GM21360 (cell line): ENCODE measurements at regions not wholly inside any gene's neighbourhood (a gene's known extent, or its start where the extent isn't known, plus 50 kb on each side); places are given as distances from the start of the nearest gene placed in this dataset.

Experiments used
- ATAC-seq: cut with Tn5 transposase; IDR thresholded peaks from one replicate; pipeline ENCODE4 v1.9.1; 2021; ENCODE audit warnings: mild to moderate bottlenecking, moderate library complexity; ENCODE audit not compliant: unreplicated experiment

DNA sequence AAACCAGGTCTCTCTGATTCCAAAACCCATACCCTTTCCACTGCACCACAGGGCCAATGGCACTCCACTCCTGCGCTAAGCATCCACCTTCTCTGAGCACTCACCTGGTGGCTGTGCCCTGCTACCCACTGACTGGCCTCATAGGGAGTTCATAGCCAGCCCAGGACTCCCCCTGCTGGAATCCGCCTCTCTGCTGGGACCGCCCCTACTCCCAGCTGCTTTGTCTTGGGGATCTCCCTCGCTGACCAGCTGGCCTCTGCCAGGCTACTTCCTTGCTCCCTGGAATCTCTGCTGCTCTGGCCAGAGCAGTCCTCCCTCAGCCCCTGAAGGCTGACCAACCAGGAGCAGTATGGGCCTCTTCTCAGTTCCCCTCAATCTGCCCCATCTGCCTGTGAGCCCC lies 129.7 kb downstream of the FAXC start:
- peak; percentile 76 for ATAC-seq

DNA sequence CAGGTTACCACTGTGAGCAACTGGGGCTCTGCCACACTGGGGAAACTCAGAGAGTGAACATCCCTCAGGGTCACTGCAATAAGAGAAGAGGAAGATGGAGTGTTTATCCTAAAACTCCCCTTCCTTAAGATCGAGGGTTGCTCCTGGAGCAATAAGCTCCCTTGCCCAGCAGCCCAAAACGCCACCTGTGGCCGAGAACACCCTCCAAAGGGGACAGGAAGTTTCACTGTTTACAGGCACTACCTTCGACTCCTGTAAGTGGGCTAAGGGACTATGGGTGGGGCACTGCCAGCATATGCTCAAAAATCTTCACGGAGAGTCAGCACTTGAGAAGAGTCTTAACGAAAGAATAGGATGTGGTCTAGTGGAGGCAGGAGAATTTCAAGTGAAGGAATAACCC lies 132.5 kb downstream of the FAXC start:
- no peak for ATAC-seq

DNA sequence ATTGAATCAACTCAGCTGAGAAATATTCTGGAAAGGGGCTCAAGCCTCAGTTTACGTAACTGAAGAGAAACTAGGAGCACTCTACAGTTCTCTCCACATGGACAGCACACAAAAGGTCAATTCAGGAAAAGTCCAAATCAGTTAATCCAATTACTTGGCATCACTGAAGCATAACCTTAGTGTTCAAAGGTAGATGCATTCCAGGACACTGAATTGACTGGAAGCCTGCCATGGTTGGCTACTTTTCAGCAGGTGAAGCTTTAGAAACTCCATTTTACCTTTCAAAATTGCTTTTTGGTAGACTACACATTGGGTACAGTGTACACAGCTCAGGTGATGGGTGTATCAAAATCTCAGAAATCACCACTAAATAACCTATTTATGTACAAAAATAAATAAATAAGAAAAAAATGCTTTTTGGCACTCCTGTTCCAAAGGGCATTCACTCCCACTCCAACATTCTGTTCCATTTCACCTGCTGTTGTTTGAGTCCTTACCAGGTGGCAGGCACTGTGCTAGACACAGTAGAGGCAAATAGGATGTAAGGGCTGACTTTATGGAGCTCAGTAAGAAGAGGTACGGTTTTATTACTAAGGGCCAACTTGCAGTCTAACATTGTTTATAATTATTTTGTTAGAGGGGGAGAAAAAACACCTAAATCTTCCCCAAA lies 153.4 kb downstream of the FAXC start:
- ATAC-seq = no peak

DNA sequence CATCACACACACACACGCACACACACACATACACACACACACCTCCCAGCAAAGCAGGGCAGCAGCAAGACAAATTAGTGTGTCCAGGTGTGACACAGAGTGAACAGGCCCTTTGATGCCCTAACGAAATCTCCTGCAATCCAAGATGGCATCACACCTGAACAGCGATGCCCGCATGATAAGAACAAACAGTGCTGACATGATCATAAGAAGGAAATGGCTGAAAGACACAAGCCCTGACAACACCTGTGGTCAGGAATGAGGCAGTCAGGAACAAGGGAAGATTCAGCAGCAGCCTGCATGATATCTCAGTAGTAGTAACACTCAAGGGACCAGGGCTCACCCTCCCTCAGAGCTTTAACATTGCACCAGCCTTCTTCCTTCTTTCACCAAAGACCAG lies 156.9 kb downstream of the FAXC start:
- no peak for ATAC-seq

GRCh38 chr6:99189823-99190721 lies 159.4 kb downstream of the FAXC start:
- ATAC-seq = peak; percentile 98

DNA sequence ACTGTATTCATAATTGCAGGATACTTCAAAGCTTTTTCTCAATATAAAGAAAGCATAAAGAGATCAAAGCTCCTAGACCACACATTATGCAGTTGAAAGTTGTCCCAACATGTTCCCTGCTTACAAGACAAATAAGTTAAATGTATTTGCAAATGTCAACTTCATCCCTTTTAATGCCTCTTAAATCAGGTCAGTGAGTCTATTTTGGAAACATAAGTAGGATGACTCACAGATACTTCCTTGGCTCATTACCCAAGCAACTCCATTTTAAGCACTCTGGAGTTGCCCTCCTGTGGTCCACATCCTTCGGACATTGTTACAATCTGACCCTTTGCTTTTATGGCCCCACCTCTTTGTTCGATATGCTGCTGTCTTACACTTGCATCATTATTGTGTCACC lies 162.0 kb downstream of the FAXC start:
- ATAC-seq = no peak

GRCh38 chr6:99186417-99186816 lies 163.1 kb downstream of the FAXC start:
- no peak for ATAC-seq

DNA sequence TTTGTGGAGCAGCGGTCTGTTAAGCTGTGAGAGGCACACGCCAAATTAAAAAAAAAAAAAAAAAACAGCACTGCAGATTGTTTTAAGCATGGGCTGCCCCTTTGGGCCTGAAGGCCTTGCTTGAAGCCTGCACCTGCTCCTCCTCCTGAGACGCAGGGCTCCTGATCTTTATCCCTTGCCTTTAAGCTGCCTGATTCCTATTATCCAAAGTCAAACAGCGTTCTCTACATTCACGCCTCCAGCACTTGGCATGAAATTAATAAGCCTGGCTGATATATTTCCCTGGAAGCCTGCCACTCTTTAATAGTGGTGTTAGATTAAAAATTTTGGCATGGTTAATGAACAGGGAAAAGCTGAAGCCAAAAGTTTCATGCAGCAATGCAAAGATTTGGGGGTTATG lies 163.9 kb downstream of the FAXC start:
- no peak for ATAC-seq

GRCh38 chr6:99184696-99185095 lies 164.8 kb downstream of the FAXC start:
- ATAC-seq = no peak

GRCh38 chr6:99183066-99183465 lies 166.4 kb downstream of the FAXC start:
- ATAC-seq = no peak

DNA sequence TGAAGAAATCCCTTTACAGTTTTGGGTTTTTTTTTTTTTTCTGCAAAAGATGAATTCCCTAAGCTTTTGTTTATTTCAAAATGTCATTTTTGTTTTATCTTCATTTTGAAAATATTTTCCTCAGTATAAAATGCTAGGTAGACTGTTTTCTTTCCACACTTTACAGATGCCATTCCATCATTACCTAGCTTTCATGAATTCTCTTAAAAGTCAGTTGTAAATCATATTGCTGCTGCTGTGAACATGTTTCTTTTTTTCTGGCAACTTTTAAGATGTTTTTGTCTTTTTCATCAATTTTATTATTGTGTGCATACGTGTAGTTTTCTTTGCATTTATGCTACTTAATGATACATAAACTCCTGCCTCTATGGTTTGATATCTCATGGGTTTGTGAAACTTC lies 168.3 kb downstream of the FAXC start:
- no peak for ATAC-seq

DNA sequence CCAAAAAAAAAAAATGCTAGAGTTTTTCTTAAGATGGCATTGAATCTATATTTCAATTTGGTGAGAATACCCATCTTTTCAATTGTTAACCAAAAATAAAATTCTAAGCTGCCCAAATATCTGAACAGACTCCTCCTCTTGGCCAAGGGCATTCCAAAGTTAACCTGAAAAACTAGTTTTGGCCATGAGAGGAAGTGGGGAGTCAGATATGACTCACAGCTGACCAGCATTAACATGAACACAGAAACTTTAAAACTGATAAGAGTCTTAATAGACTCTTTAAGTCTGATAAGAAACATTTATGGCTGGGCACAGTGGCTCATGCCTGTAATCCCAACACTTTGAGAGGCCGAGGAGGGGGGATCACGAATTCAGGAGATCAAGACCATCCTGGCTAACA lies 171.3 kb downstream of the FAXC start:
- no peak for ATAC-seq

DNA sequence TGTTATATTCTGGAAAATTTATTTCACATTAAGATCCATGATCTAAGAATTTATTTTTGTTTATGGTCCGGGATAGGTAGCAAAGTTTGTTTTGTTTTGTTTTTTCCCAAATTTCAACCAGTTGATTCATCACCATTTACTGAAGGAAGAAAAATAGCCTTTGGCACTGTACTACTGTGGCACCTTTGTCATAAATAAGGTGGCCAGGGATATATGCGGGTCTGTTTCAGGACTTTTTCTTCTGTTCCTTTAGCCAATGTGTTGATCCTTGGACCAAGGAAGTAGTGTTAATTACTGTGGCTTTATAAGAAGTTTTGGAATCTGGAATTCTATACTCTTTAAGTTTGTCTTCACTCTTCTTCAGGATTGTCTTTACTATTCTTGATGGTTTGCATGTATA lies 171.7 kb downstream of the FAXC start:
- ATAC-seq = no peak

GRCh38 chr6:99165838-99166237 lies 183.6 kb downstream of the FAXC start:
- peak; percentile 95 for ATAC-seq

GRCh38 chr6:99152347-99152643 lies 197.2 kb downstream of the FAXC start:
- ATAC-seq = no peak

- ATAC-seq = peak; percentile 97
Measured at GRCh38 chr6:99151634-99152346, 197.7 kb downstream of the FAXC start.

DNA sequence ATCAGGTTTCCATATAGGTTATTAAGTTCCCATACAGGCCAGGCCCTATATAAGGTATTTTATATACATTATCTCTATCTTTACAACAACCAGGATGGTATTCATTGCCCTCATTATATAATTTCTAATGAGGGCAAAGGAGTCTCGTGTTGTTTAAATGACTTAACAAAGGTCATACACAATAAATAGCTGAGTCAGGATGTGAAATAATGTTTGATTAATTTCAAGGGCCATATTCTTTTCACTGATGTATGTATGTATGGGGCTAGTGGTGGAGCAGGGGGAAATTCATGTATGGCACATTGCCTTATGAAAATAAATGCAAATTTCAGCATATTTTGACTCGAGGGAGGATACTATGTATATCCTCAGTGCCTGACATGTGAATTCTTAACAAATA lies 200.7 kb downstream of the FAXC start:
- no peak for ATAC-seq

GRCh38 chr6:99148111-99148510 lies 200.4 kb upstream of the FBXL4 start:
- no peak for ATAC-seq

DNA sequence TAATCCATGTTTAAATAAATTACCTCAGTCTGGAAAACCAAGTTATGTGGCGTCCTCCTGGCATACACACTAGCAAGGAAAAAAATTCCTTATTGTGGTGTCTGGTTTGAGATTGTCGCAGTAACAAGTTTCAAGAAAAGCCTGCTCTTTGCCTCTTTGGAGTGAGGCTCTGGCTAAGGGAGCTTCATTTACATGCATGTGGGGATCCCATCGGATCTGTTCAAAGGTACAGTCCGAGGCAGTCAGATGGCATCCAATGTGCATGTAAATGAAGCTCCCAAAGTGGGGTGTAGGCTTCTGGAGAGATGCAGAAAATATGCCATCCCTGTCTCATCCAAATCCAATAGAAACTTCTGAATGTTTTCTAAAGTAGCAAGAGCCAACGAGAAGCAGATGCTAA lies 199.5 kb upstream of the FBXL4 start:
- no peak for ATAC-seq

DNA sequence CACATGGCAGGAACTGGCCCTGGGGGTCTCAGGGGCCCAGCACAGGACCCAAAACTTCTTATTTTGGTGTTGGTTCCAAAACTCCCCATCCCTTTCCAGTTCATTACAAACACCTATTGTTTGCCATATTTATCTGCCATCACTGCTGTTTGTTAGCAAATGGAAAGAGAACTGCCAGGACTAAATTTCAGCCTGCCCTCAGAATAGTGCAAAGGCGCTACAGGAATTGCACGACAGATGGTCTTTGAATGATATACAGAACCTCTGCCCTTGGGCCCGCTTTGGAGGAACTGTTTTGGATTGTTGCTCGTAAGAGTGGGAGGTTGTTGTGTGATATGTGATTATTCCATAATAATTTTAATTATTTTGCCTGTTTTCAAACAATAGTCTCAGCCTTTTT lies 199.0 kb upstream of the FBXL4 start:
- ATAC-seq = no peak

GRCh38 chr6:99145738-99146137 lies 198.0 kb upstream of the FBXL4 start:
- ATAC-seq = no peak
